ENCODE measurements at regions not wholly inside any gene's neighbourhood (a gene's known extent, or its start where the extent isn't known, plus 50 kb on each side); places are given as distances from the start of the nearest gene placed in this dataset.
"Not testable (repeated sequence)": the region's sequence is repeated elsewhere in the genome, so short reads cannot be mapped to it uniquely, and the experiment has no call there.

GRCh38 chr2:239869272-239870155 lies 155.6 kb downstream of the NDUFA10 start:
- no peak overlapping the region for H3K27ac Mint-ChIP-seq (ENCODE audit: low read depth, unreplicated experiment)

GRCh38 chr2:239868556-239869181 lies 156.5 kb downstream of the NDUFA10 start:
- TF ChIP-seq CTCF (IDR thresholded peaks at IDR 0.05; ENCODE audit: unreplicated experiment), result no peak
- H3K4me3 Mint-ChIP-seq (ENCODE audit: unreplicated experiment), result no peak overlapping the region
- H3K9me3 Mint-ChIP-seq (ENCODE audit: unreplicated experiment), result no peaks in the 10 kb centered on the region
- no peaks in the 10 kb centered on the region for H3K36me3 Mint-ChIP-seq (ENCODE audit: insufficient read depth, unreplicated experiment)
- no peak overlapping the region for H3K27ac Mint-ChIP-seq (ENCODE audit: low read depth, unreplicated experiment)
- H3K27me3 Mint-ChIP-seq (ENCODE audit: insufficient read depth, unreplicated experiment), result peaks cover under 1% of the 10 kb centered on the region
- no peak for DNase-seq (ENCODE audit: unreplicated experiment)
- ChIA-PET CTCF (no interaction called here), POLR2A (no interaction called here)
- no peaks in the 10 kb centered on the region for H3K4me1 Mint-ChIP-seq (ENCODE audit: insufficient read depth, unreplicated experiment)
- intact Hi-C loops (cut with micrococcal nuclease), result no loop called here
- no TSS peak for BruUV-seq (replicated peaks)

More at GRCh38 chr2:239869272-239870155, 155.6 kb downstream of the NDUFA10 start:
- DNase-seq (ENCODE audit: unreplicated experiment), result no peak
- ChIA-PET CTCF (no interaction called here), POLR2A (no interaction called here)
- no peak for TF ChIP-seq CTCF (IDR thresholded peaks at IDR 0.05; ENCODE audit: unreplicated experiment)
- Mint-ChIP-seq H3K4me1 (ENCODE audit: insufficient read depth, unreplicated experiment) (no peaks in the 10 kb centered on the region), H3K4me3 (ENCODE audit: unreplicated experiment) (no peak overlapping the region), H3K27me3 (ENCODE audit: insufficient read depth, unreplicated experiment) (peaks cover 9% of the 10 kb centered on the region), H3K36me3 (ENCODE audit: insufficient read depth, unreplicated experiment) (no peaks in the 10 kb centered on the region), H3K9me3 (ENCODE audit: unreplicated experiment) (no peaks in the 10 kb centered on the region)
- intact Hi-C loops (cut with micrococcal nuclease), result no loop called here
- no TSS peak for BruUV-seq (replicated peaks)

- no TSS peak for BruUV-seq (replicated peaks)
- CTCF ChIA-PET, result no interaction called here
- TF ChIP-seq CTCF (IDR thresholded peaks at IDR 0.05; ENCODE audit: unreplicated experiment), result no peak
Measured at GRCh38 chr2:239866778-239867177, 158.4 kb downstream of the NDUFA10 start.

GRCh38 chr2:239866350-239866749 lies 158.8 kb downstream of the NDUFA10 start:
- Mint-ChIP-seq H3K4me1 (ENCODE audit: insufficient read depth, unreplicated experiment) (no peaks in the 10 kb centered on the region), H3K9me3 (ENCODE audit: unreplicated experiment) (no peaks in the 10 kb centered on the region), H3K27me3 (ENCODE audit: insufficient read depth, unreplicated experiment) (peaks cover 20% of the 10 kb centered on the region), H3K27ac (ENCODE audit: low read depth, unreplicated experiment) (no peak overlapping the region), H3K36me3 (ENCODE audit: insufficient read depth, unreplicated experiment) (no peaks in the 10 kb centered on the region), H3K4me3 (ENCODE audit: unreplicated experiment) (no peak overlapping the region)
- TF ChIP-seq CTCF (IDR thresholded peaks at IDR 0.05; ENCODE audit: unreplicated experiment), result no peak
- intact Hi-C loops (cut with micrococcal nuclease), result no loop called here
- POLR2A ChIA-PET, result no interaction called here
- DNase-seq (ENCODE audit: unreplicated experiment), result no peak
- BruUV-seq (replicated peaks), result no TSS peak
- CTCF ChIA-PET, result no interaction called here

More at GRCh38 chr2:239866778-239867177, 158.4 kb downstream of the NDUFA10 start:
- intact Hi-C loops (cut with micrococcal nuclease), result no loop called here
- no peak for DNase-seq (ENCODE audit: unreplicated experiment)
- H3K27ac Mint-ChIP-seq (ENCODE audit: low read depth, unreplicated experiment), result no peak overlapping the region
- H3K36me3 Mint-ChIP-seq (ENCODE audit: insufficient read depth, unreplicated experiment), result no peaks in the 10 kb centered on the region
- H3K27me3 Mint-ChIP-seq (ENCODE audit: insufficient read depth, unreplicated experiment), result peaks cover 15% of the 10 kb centered on the region
- H3K4me1 Mint-ChIP-seq (ENCODE audit: insufficient read depth, unreplicated experiment), result no peaks in the 10 kb centered on the region
- POLR2A ChIA-PET, result no interaction called here
- no peaks in the 10 kb centered on the region for H3K9me3 Mint-ChIP-seq (ENCODE audit: unreplicated experiment)
- H3K4me3 Mint-ChIP-seq (ENCODE audit: unreplicated experiment), result no peak overlapping the region

- CTCF ChIA-PET; H3K4me1 Mint-ChIP-seq (ENCODE audit: insufficient read depth, unreplicated experiment); H3K27ac Mint-ChIP-seq (ENCODE audit: low read depth, unreplicated experiment); H3K4me3 Mint-ChIP-seq (ENCODE audit: unreplicated experiment); POLR2A ChIA-PET; BruUV-seq (replicated peaks); H3K36me3 Mint-ChIP-seq (ENCODE audit: insufficient read depth, unreplicated experiment); intact Hi-C loops (cut with micrococcal nuclease); H3K9me3 Mint-ChIP-seq (ENCODE audit: unreplicated experiment); DNase-seq (ENCODE audit: unreplicated experiment): not testable (repeated sequence)
- H3K27me3 Mint-ChIP-seq (ENCODE audit: insufficient read depth, unreplicated experiment), result peaks cover 24% of the 10 kb centered on the region
Measured at GRCh38 chr2:239865856-239866255, 159.3 kb downstream of the NDUFA10 start.

Data from MCF 10A (cell line).